Uterus (tissue), 3 donors: ENCODE measurements at regions not wholly inside any gene's neighbourhood (a gene's known extent, or its start where the extent isn't known, plus 50 kb on each side); places are given as distances from the start of the nearest gene placed in this dataset.

ENCODE experiments used
- DNase-seq, 2 donors: peaks; one replicate each; pipeline ENCODE4 v3.0.0-alpha.2; 2019 to 2020
- H3K27ac ChIP-seq, 2 donors: fragments of 200-600 bp; sonication (generic); 1 replicate in 1 of 2; 2 replicates in 1 of 2; pipeline ENCODE4 v1.5.1; 2016 to 2018
- H3K27me3 ChIP-seq, 2 donors: fragments of 200-600 bp; sonication (generic); one replicate each; pipeline ENCODE4 v1.5.1; 2018 to 2019; ENCODE audit warnings: control low read depth in 1 of 2
- H3K36me3 ChIP-seq, 2 donors: fragments of 200-600 bp; sonication (generic); one replicate each; pipeline ENCODE4 v1.5.1; 2019; ENCODE audit warnings: control low read depth in 1 of 2
- H3K4me1 ChIP-seq, 2 donors: fragments of 200-600 bp; sonication (generic); one replicate each; pipeline ENCODE4 v1.5.1; 2018 to 2019; ENCODE audit warnings: control low read depth in 1 of 2
- H3K4me3 ChIP-seq, 2 donors: fragments of 200-600 bp; sonication (generic); 1 replicate in 1 of 2; 2 replicates in 1 of 2; pipeline ENCODE4 v1.5.1; 2018 to 2019; ENCODE audit warnings: mild to moderate bottlenecking in 1 of 2
- H3K9me3 ChIP-seq, 2 donors: fragments of 200-600 bp; sonication (generic); one replicate each; pipeline ENCODE4 v1.5.1; 2019; ENCODE audit warnings: control low read depth in 1 of 2
- POLR2A ChIP-seq, 2 donors: fragments of 450-650 bp; IDR thresholded peaks; one replicate each; pipeline ENCODE4 v1.6.1; 2016; ENCODE audit warnings: antibody characterized with exemption in 2 of 2, mild to moderate bottlenecking in 1 of 2, moderate library complexity in 1 of 2
- intact Hi-C: fragments of 100-400 bp; cut with DNase I; formaldehyde crosslinking; loops from one replicate; pipeline ENCODE4 v1.15.1; 2023; ENCODE audit warnings: low total_unique reads
- TF ChIP-seq, protein P1 (sequence below), 4 experiments: fragments of 200-600 bp in 2 of 4; fragments of 450-650 bp in 2 of 4; sonication (generic) in 2 of 4; IDR thresholded peaks; one replicate each; pipeline ENCODE4 v1.5.1; 2016 to 2019; ENCODE audit warnings: antibody characterized with exemption in 4 of 4, mild to moderate bottlenecking in 2 of 4, moderate library complexity in 1 of 4
- donor health status: DM: yes; HTN: yes; CAD: no.

DNA sequence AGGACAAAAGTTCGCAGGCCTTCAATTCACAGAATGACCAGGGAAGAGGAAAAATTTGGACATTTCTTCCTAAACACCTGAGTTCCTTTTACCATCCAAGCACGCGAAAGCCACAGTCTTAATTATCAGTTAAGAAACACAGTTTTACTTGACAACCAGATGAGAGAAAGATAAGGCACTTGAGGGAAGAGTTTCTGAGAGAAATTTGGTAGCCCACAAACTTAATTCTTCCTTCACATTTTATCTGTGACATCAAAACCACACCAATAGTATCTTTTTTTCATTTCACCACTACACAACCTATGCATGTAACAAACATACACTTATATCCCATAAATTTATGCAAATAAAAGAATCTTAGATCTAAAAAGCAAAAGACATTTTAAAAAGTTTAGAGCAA, 326.6 kb downstream of the MZT1 start:
- Histone ChIP-seq H3K9me3 (no peaks in the 10 kb centered on the region), H3K4me3 (no peak overlapping the region), H3K27me3 (no peaks in the 10 kb centered on the region), H3K4me1 (no peaks in the 10 kb centered on the region), H3K27ac (no peak overlapping the region), H3K36me3 (no peaks in the 10 kb centered on the region)
- TF ChIP-seq, protein P1, sequence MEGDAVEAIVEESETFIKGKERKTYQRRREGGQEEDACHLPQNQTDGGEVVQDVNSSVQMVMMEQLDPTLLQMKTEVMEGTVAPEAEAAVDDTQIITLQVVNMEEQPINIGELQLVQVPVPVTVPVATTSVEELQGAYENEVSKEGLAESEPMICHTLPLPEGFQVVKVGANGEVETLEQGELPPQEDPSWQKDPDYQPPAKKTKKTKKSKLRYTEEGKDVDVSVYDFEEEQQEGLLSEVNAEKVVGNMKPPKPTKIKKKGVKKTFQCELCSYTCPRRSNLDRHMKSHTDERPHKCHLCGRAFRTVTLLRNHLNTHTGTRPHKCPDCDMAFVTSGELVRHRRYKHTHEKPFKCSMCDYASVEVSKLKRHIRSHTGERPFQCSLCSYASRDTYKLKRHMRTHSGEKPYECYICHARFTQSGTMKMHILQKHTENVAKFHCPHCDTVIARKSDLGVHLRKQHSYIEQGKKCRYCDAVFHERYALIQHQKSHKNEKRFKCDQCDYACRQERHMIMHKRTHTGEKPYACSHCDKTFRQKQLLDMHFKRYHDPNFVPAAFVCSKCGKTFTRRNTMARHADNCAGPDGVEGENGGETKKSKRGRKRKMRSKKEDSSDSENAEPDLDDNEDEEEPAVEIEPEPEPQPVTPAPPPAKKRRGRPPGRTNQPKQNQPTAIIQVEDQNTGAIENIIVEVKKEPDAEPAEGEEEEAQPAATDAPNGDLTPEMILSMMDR (IDR thresholded peaks at IDR 0.05), result no peak
- no peak for TF ChIP-seq POLR2A (IDR thresholded peaks at IDR 0.05)
- DNase-seq, result no peak
- intact Hi-C loops, result no loop called here

GRCh38 chr13:72399351-72399750, 328.1 kb downstream of the MZT1 start:
- Histone ChIP-seq H3K9me3 (no peaks in the 10 kb centered on the region), H3K27ac (no peak overlapping the region), H3K36me3 (no peaks in the 10 kb centered on the region), H3K27me3 (no peaks in the 10 kb centered on the region), H3K4me1 (no peaks in the 10 kb centered on the region), H3K4me3 (no peak overlapping the region)
- intact Hi-C loops, result no loop called here
- DNase-seq, result no peak
- TF ChIP-seq POLR2A (IDR thresholded peaks at IDR 0.05), result no peak
- TF ChIP-seq, protein P1 (IDR thresholded peaks at IDR 0.05), result no peak

DNA sequence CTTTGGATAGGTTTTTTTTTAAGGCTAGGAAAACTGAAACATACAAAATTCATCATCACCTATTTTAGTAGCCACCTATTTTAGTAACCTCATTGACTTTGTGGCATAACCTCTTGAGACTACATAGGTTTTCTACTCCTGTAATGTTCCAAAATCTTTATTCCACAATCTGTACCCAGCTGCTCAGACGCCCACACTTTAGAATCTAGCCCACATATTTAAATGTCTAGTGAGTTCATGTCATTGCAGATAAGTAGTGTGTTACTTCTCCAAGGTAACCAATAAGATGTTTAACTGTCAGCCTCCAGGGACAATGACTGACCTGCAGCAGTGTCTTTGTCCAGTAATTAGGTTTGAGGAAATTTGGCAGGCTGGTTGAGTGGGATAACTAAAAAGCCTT, 330.2 kb downstream of the MZT1 start:
- Histone ChIP-seq H3K4me1 (no peaks in the 10 kb centered on the region), H3K27me3 (no peaks in the 10 kb centered on the region), H3K9me3 (no peaks in the 10 kb centered on the region), H3K36me3 (no peaks in the 10 kb centered on the region), H3K27ac (no peak overlapping the region), H3K4me3 (no peak overlapping the region)
- TF ChIP-seq POLR2A (IDR thresholded peaks at IDR 0.05), result no peak
- TF ChIP-seq, protein P1 (IDR thresholded peaks at IDR 0.05), result no peak
- DNase-seq, result no peak
- intact Hi-C loops, result no loop called here

- H3K27me3 ChIP-seq, result no peaks in the 10 kb centered on the region
- no peak for TF ChIP-seq POLR2A (IDR thresholded peaks at IDR 0.05)
- TF ChIP-seq, protein P1 (IDR thresholded peaks at IDR 0.05), result no peak
- H3K4me3 ChIP-seq, result no peak overlapping the region
- intact Hi-C loops, result no loop called here
- no peaks in the 10 kb centered on the region for H3K9me3 ChIP-seq
- no peak overlapping the region for H3K27ac ChIP-seq
- DNase-seq, result no peak
- no peaks in the 10 kb centered on the region for H3K4me1 ChIP-seq
- H3K36me3 ChIP-seq, result no peaks in the 10 kb centered on the region
These were observed 336.5 kb downstream of the MZT1 start for GRCh38 chr13:72390909-72391308.

GRCh38 chr13:72386138-72386684, 341.2 kb downstream of the MZT1 start:
- no peak overlapping the region for H3K27ac ChIP-seq
- H3K27me3 ChIP-seq, result no peaks in the 10 kb centered on the region
- TF ChIP-seq, protein P1 (IDR thresholded peaks at IDR 0.05), result no peak
- no peak for TF ChIP-seq POLR2A (IDR thresholded peaks at IDR 0.05)
- DNase-seq, result no peak
- intact Hi-C loops, result no loop called here
- H3K4me3 ChIP-seq, result no peak overlapping the region
- H3K4me1 ChIP-seq, result no peaks in the 10 kb centered on the region
- H3K36me3 ChIP-seq, result no peaks in the 10 kb centered on the region
- no peaks in the 10 kb centered on the region for H3K9me3 ChIP-seq
